Effector memory CD4-positive, alpha-beta T cell (primary cell): ENCODE measurements at regions not wholly inside any gene's neighbourhood (a gene's known extent, or its start where the extent isn't known, plus 50 kb on each side); places are given as distances from the start of the nearest gene placed in this dataset.

Experiments
- DNase-seq, 3 donors: peaks; one replicate each; pipeline ENCODE4 v3.0.0-alpha.2; 2020
- H3K27ac ChIP-seq: 2 replicates; pipeline ENCODE4 v1.7.0; 2013; ENCODE audit warnings: mild to moderate bottlenecking, low read length, moderate library complexity; ENCODE audit not compliant: insufficient read depth, poor library complexity, severe bottlenecking
- H3K27me3 ChIP-seq: replicated peaks from 2 replicates; pipeline ENCODE4 v1.7.0; 2013; ENCODE audit warnings: mild to moderate bottlenecking, low read length; ENCODE audit not compliant: insufficient read depth, control insufficient read depth, poor library complexity, severe bottlenecking
- H3K36me3 ChIP-seq: 2 replicates; pipeline ENCODE4 v1.7.0; 2013; ENCODE audit warnings: mild to moderate bottlenecking, low read length, moderate library complexity; ENCODE audit not compliant: control insufficient read depth, insufficient read depth
- H3K4me1 ChIP-seq: 2 replicates; pipeline ENCODE4 v1.7.0; 2013; ENCODE audit warnings: low read length, mild to moderate bottlenecking; ENCODE audit not compliant: control insufficient read depth, insufficient read depth, poor library complexity, severe bottlenecking
- H3K4me3 ChIP-seq: 2 replicates; pipeline ENCODE4 v1.7.0; 2013; ENCODE audit warnings: low read length, low read depth, mild to moderate bottlenecking; ENCODE audit not compliant: insufficient read depth, poor library complexity, severe bottlenecking
- H3K9me3 ChIP-seq: 2 replicates; pipeline ENCODE4 v1.7.0; 2013; ENCODE audit warnings: mild to moderate bottlenecking, low read length, moderate library complexity; ENCODE audit not compliant: control insufficient read depth

DNA sequence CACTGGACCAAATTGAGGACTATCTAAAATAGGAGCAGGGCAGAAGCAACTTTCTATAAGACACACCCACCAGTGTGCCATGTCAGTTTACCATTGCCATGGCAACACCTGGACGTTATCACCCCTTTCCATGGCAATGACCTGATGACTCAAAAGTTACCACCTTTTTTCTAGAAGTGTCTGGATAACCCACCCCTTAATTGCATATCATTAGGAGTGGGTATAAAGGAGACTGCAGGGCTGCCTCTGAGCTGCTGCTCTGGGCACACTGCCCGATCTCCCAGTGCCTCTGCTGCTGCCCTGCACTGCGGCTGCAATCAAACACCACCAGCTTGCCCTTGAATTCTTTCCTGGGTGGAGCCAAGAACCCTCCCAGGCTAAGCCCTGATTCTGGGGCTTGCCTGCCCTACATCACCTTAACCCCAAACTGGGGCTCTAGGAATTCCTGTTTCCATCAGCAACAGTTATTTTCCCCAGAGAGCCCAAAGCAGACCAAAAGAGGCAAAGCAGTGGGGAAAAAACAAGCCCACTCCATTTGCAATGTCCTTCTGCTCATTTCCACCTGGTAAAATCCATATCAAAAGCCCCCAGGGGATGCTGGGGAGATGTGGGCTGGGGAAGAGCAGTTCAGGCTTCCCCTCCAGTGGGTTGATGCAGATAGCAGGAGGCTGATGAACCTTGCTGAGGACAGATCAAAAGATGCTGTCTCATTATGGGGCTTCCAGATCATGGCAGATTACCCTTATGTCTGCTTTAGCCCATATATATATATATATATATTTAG is 129.5 kb upstream of the NCOR2 start:
- Histone ChIP-seq H3K27me3 (no peaks in the 10 kb centered on the region), H3K9me3 (peaks cover 6% of the 10 kb centered on the region), H3K27ac (no peak overlapping the region), H3K36me3 (no peaks in the 10 kb centered on the region), H3K4me3 (no peak overlapping the region), H3K4me1 (peaks cover 8% of the 10 kb centered on the region)
- no peak for DNase-seq

DNA sequence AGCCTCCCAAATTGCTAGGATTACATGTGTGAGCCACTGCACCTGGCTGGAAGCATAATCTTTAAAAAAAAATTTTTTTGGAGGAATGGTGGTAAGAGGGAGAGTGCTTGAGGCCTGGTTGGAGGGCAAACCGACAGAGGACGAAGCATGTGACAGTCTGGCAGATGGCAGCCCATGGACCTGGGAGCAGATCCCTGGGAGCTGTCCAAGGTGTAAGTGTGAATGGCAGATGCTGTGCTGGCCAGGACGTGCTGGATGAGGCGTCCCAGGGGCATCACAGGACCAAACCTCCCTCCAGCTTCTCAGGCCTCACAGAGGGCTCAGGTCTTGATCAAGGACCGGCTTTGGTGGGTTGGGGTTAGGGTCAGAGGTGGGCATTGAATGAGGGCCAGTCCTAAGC is 128.4 kb upstream of the NCOR2 start:
- Histone ChIP-seq H3K9me3 (peaks cover 12% of the 10 kb centered on the region), H3K36me3 (no peaks in the 10 kb centered on the region), H3K27ac (no peak overlapping the region), H3K4me1 (peaks cover 8% of the 10 kb centered on the region), H3K27me3 (no peaks in the 10 kb centered on the region), H3K4me3 (no peak overlapping the region)
- DNase-seq = no peak

DNA sequence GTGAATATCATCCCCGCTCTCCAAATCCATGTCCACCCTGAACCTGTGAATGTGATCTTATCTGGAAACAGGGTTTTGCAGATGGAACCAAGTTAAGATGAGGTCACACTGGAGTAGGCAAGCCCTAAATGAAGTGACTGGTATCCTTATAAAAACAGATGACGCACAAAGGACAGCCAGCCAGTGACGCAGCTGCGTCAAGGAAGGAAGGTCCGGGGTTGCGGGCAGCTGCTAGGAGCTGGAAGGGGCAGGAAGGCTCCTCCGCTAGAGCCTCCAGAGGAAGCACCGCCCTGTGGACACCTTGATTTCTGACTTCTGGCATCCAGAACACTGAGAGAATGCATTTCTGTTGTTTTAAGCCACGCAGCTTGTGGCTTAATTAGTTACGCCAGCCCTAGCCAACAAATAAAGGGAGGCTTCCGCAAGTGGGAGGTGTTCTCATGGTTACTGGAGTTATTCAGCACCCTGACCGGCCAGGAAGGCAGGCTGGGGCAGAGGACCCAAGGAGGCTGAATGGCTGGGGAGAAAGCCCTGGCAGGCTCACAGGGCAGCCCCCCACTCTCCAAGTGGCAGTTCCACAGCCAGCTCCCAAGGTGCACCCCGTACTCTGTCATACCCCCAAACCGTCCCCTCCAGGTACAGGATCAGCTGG is 127.6 kb upstream of the NCOR2 start:
- no peaks in the 10 kb centered on the region for H3K27me3 ChIP-seq
- no peaks in the 10 kb centered on the region for H3K36me3 ChIP-seq
- DNase-seq = no peak
- peaks cover 12% of the 10 kb centered on the region for H3K9me3 ChIP-seq
- peaks cover 8% of the 10 kb centered on the region for H3K4me1 ChIP-seq
- no peak overlapping the region for H3K4me3 ChIP-seq
- no peak overlapping the region for H3K27ac ChIP-seq

DNA sequence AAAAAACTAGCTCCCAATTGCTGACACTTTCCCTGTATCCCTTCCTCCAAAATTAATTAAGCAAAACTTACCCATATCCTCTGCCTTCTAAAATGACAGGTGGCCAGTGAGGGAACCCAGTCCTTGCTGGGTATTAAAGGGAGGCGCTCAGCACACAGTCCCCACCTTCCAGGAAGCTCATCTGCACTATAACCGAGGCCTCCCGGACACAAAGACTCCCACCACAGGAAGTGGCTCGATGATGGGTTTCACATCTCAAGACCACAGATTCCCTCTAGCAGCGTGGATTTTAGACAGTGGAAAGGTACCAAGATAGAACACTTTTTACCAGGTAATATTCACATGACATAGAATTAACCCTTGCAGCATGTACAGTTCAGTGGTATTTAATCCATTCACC is 126.8 kb upstream of the NCOR2 start:
- peaks cover 12% of the 10 kb centered on the region for H3K9me3 ChIP-seq
- no peaks in the 10 kb centered on the region for H3K36me3 ChIP-seq
- H3K27ac ChIP-seq = no peak overlapping the region
- H3K27me3 ChIP-seq = no peaks in the 10 kb centered on the region
- no peak for DNase-seq
- peaks cover 8% of the 10 kb centered on the region for H3K4me1 ChIP-seq
- H3K4me3 ChIP-seq = no peak overlapping the region

DNA sequence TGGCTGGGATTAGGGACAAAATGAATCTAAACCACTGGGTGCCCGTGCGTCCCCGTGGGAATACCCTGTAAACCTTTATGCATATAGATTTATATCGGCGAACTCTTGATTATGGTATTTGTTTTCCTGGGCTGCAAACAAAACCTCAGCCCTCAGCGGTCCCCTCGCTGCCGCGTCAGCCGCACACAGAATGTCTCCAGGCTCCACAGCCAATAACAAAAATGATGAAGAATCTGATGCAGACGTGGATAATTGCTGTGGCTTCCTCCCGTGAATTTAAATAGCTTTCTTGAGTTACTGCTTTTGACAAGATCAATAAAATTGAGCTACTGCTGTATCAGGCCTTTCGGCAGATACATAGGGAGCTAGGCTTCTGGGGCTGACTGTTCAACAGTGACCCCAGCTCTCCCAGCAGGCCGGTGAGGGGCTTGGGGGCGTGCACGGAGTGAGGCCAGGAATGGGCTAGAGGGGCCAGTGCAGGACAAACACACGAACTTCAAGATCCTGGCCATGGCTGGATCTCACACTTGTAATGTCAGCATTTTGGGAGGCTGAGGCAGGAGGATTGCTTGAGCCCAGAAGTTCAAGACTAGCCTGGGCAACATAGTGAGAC is 125.8 kb upstream of the NCOR2 start:
- DNase-seq = no peak
- Histone ChIP-seq H3K36me3 (no peaks in the 10 kb centered on the region), H3K27ac (no peak overlapping the region)

DNA sequence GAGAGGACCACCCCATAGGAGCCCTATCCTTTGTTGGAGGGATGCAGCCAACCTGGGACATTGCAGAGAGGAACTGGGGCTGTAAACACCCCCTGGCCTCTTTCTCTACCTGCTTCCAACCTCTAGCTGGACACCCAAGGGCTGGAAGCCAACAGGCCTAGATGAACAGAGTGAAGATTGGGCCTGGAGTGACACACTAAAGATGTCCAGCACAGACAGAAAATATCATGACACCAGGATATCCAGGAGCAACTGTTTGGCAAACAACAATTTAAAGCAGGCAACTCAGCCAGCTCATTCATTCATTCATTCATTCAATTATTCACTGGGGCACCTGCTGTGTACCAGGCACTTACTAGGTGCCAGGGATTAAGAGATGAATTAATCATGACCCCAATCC is 125.0 kb upstream of the NCOR2 start:
- Histone ChIP-seq H3K4me3 (no peak overlapping the region), H3K9me3 (peaks cover 12% of the 10 kb centered on the region), H3K27ac (no peak overlapping the region), H3K27me3 (no peaks in the 10 kb centered on the region), H3K36me3 (no peaks in the 10 kb centered on the region), H3K4me1 (peaks cover 16% of the 10 kb centered on the region)
- DNase-seq = no peak

More for the DNA sequence above, 125.8 kb upstream of the NCOR2 start:
- Histone ChIP-seq H3K4me1 (peaks cover 9% of the 10 kb centered on the region), H3K27me3 (no peaks in the 10 kb centered on the region), H3K4me3 (no peak overlapping the region), H3K9me3 (peaks cover 12% of the 10 kb centered on the region)

DNA sequence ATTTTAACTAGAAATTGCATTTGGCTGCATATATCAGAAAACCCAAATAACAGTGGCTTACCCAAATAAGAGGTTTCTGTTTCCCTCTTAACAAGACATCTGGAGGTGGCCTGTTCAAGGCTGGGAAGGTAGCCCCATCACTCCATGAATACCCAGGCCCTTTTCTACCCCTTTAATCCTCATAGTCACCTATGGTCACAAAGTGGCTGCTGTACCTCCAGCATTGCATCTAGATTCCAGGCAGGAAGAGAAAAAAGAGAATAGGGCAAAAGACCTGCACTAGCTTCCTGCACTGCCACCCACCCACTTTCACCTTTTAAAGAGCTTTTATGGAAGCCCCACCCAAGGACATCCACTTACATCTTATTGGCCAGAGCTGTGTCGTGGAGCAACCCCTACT is 124.0 kb upstream of the NCOR2 start:
- Histone ChIP-seq H3K27me3 (no peaks in the 10 kb centered on the region), H3K4me3 (no peak overlapping the region), H3K9me3 (peaks cover 12% of the 10 kb centered on the region), H3K36me3 (no peaks in the 10 kb centered on the region), H3K27ac (no peak overlapping the region), H3K4me1 (peaks cover 18% of the 10 kb centered on the region)
- DNase-seq = no peak

DNA sequence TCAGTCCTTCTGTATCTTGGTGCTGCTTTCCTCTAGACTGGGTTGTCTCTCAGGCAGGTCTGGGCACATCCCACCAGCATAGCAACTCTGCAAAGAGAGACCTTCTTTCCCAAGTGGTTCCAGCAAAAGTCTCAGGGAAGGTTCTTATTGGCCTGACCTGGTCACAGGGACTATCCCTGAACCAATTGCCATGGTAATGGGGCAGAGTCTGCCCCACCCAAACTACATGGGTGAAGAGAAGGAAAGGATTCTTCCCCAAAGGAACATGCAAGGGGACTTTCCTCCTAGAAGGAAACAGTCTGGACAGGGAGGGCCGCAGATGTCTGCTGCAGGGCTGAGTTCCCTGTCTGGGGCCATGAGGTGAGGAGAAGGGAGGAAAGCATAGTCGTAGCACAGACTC is 122.2 kb upstream of the NCOR2 start:
- H3K4me3 ChIP-seq = no peak overlapping the region

DNA sequence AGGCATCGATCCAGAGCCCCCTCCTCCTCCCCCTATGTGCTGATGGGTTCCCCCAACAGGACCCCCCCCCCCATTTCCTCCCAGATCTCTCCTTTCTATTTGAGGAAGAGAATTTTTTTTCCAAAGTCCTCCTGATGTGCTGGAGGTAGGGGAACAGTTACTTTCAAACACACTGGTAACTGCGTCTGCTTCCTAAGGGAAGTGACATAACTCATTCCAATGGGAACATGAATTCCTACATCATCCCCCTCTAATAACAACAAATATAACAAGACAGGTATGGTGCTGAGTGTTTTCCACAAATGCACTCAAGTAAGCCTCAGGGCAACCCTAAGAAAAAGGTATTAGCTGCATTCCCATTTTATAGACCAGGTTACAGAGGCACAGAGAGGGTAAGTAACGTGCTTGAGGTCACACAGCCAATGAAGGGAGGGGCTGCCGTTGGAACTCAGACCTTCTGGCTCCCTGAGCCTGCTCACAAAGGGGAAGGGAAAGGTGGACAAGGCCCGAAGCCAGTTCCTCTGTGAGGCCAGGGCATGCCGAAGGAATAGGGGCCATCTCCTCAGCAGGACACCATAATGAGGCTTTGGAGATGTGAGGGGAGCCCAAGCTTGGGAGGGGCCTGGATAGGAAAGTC is 121.1 kb upstream of the NCOR2 start:
- Histone ChIP-seq H3K27ac (no peak overlapping the region), H3K4me3 (no peak overlapping the region), H3K36me3 (no peaks in the 10 kb centered on the region), H3K4me1 (peaks cover 10% of the 10 kb centered on the region), H3K27me3 (no peaks in the 10 kb centered on the region), H3K9me3 (peaks cover 12% of the 10 kb centered on the region)
- no peak for DNase-seq

More for the DNA sequence above, 122.2 kb upstream of the NCOR2 start:
- Histone ChIP-seq H3K9me3 (peaks cover 12% of the 10 kb centered on the region), H3K27ac (no peak overlapping the region), H3K27me3 (no peaks in the 10 kb centered on the region), H3K36me3 (no peaks in the 10 kb centered on the region), H3K4me1 (peaks cover 16% of the 10 kb centered on the region)
- no peak for DNase-seq

DNA sequence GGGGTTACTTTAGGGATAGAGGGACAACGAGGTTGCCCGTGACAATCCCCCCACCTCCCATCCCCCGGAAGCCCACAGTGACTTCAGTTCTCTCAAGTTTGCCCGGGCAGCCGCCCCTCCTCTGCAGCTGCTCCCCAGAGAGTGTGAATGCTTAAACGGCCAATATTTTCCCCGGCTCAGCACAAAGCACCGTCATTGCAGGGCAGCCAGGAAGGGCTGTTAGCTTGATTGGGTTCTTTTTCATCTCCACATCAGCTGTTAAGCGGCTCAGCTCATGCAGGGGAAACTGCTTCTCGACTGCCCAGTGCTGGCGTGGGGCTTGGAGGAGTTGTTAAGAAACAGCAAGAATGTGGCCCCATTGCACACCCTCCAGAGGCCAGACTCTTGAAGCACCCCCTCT is 120.5 kb upstream of the NCOR2 start:
- peaks cover 10% of the 10 kb centered on the region for H3K4me1 ChIP-seq
- no peak overlapping the region for H3K4me3 ChIP-seq
- no peaks in the 10 kb centered on the region for H3K27me3 ChIP-seq
- DNase-seq = no peak
- no peaks in the 10 kb centered on the region for H3K36me3 ChIP-seq
- H3K27ac ChIP-seq = no peak overlapping the region
- peaks cover 11% of the 10 kb centered on the region for H3K9me3 ChIP-seq
